ENCODE measurements at regions not wholly inside any gene's neighbourhood (a gene's known extent, or its start where the extent isn't known, plus 50 kb on each side); places are given as distances from the start of the nearest gene placed in this dataset.
"Not testable (repeated sequence)": the region's sequence is repeated elsewhere in the genome, so short reads cannot be mapped to it uniquely, and the experiment has no call there.

DNA sequence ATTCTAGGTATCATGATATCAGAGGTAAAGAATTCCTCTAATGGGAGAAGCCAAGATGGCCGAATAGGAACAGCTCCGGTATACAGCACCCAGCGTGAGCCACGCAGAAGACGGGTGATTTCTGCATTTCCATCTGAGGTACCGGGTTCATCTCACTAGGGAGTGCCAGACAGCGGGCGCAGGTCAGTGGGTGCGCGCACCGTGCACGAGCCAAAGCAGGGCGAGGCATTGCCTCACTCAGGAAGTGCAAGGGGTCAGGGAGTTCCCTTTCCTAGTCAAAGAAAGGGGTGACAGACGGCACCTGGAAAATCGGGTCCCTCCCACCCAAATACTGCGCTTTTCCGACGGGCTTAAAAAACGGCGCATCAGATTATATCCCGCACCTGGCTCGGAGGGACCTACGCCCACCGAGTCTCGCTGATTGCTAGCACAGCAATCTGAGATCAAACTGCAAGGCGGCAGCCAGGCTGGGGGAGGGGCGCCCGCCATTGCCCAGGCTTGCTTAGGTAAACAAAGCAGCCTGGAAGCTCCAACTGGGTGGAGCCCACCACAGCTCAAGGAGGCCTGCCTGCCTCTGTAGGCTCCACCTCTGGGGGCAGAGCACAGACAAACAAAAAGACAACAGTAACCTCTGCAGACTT is 70.4 kb upstream of the ALCAM start:
- DNase-seq: not testable (repeated sequence)

GRCh38 chr3:105304487-105304886 is 62.2 kb upstream of the ALCAM start:
- no peak for DNase-seq

GRCh38 chr3:105315144-105315543 is 51.6 kb upstream of the ALCAM start:
- no peak for DNase-seq

GRCh38 chr3:105315815-105316214 is 50.9 kb upstream of the ALCAM start:
- no peak for DNase-seq

GRCh38 chr3:105316331-105316730 is 50.4 kb upstream of the ALCAM start:
- DNase-seq: no peak
